ENCODE measurements at regions not wholly inside any gene's neighbourhood (a gene's known extent, or its start where the extent isn't known, plus 50 kb on each side); places are given as distances from the start of the nearest gene placed in this dataset.

- 80 to 81% methylated on average over 11 of the region's 11 CpGs for WGBS, 2 experiments (ENCODE audit: low coverage in 1 of 2, low lambda C conversion rate in 2 of 2, missing lambda C conversion rate in 2 of 2)
- Histone ChIP-seq H3K4me1 (ENCODE audit: insufficient read depth) (no peaks in the 10 kb centered on the region), H3K4me3 (no peak overlapping the region), H3K27ac (no peak overlapping the region), H3F3A (ENCODE audit: insufficient read depth) (no peaks in the 10 kb centered on the region), H2AFZ (no peak overlapping the region), H3K79me2 (ENCODE audit: insufficient read depth) (no peaks in the 10 kb centered on the region), H3K27me3 (replicated peaks; ENCODE audit: insufficient read depth) (peaks cover 12% of the 10 kb centered on the region; the same call in 1 of the 2 replicates), H3K9ac (no peak overlapping the region), H3K36me3 (ENCODE audit: low read depth) (no peaks in the 10 kb centered on the region), H3K9me3 (ENCODE audit: low read depth) (no peaks in the 10 kb centered on the region), H3K9me2 (ENCODE audit: insufficient read depth) (no peaks in the 10 kb centered on the region), H4K20me1 (ENCODE audit: insufficient read depth) (no peaks in the 10 kb centered on the region), H3K4me2 (ENCODE audit: unreplicated experiment) (no peak overlapping the region)
- in situ Hi-C loops (cut with MboI), result no loop called here
- TF ChIP-seq EZH2phosphoT487 (IDR thresholded peaks at IDR 0.05; ENCODE audit: insufficient read depth, low read depth) (no peak), EZH2 (IDR thresholded peaks at IDR 0.05; ENCODE audit: insufficient read depth, poor library complexity, severe bottlenecking) (no peak)
- DNase-seq, result no peak
These were observed 59.3 kb downstream of the ADRA2C start for GRCh38 chr4:3825530-3825929.

DNA sequence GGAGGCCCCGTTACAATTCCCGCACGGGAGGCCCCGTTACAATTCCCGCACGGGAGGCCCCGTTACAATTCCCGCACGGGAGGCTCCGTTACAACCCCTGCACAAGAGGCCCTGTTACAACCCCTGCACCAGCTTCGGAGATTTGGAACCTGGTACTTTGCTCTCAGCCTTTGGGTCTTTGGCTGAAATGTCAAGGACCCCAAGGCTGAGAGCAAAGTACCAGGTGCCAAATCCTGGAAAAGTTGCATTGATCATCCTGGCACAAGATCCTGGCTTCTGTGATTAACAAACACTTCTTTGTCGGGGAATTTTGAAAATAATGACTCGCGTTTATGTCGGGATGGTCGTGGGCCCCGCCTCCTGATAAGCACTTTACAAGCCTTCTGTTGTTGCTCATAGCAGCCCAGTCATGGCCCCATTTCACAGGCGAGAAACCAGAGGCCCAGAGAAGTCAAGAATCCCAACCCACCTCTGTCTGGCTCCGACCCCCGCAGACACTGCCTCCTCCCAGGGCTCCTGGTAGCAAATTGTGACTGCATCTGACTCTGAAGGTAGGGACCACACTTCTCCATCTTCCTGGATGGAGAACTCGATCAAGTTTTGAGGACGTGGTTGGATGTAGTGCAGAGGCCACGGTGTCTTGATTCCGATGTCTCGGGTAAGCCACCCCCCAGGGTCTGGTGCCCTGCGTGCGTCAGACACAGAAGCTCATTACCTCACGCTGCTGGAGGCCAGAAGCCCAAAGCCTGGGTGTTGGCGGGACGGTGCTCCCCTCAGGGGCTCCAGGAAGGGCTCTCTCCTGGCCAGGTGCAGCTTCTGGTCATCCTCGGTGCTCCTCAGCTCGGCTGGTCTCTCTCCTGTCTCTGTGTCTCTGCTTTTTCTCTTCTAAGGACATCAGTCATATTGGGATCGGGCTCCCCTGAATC, 60.3 kb downstream of the ADRA2C start:
- Histone ChIP-seq H3K4me3 (no peak overlapping the region), H3K27ac (no peak overlapping the region), H3K9me2 (ENCODE audit: insufficient read depth) (no peaks in the 10 kb centered on the region), H3K9me3 (ENCODE audit: low read depth) (no peaks in the 10 kb centered on the region), H3F3A (ENCODE audit: insufficient read depth) (no peaks in the 10 kb centered on the region), H2AFZ (no peak overlapping the region), H3K9ac (no peak overlapping the region), H3K4me2 (ENCODE audit: unreplicated experiment) (no peak overlapping the region), H4K20me1 (ENCODE audit: insufficient read depth) (no peaks in the 10 kb centered on the region), H3K27me3 (replicated peaks; ENCODE audit: insufficient read depth) (peaks cover 5% of the 10 kb centered on the region; the same call in 1 of the 2 replicates), H3K36me3 (ENCODE audit: low read depth) (no peaks in the 10 kb centered on the region), H3K79me2 (ENCODE audit: insufficient read depth) (no peaks in the 10 kb centered on the region), H3K4me1 (ENCODE audit: insufficient read depth) (no peaks in the 10 kb centered on the region)
- TF ChIP-seq EZH2 (IDR thresholded peaks at IDR 0.05; ENCODE audit: insufficient read depth, poor library complexity, severe bottlenecking) (no peak), EZH2phosphoT487 (IDR thresholded peaks at IDR 0.05; ENCODE audit: insufficient read depth, low read depth) (no peak)
- in situ Hi-C loops (cut with MboI), result no loop called here
- DNase-seq, result no peak
- 62 to 67% methylated on average over 31 to 33 of the region's 33 CpGs for WGBS, 2 experiments (ENCODE audit: low coverage in 1 of 2, low lambda C conversion rate in 2 of 2, missing lambda C conversion rate in 2 of 2)

- Histone ChIP-seq H3K9ac (no peak overlapping the region), H3K4me1 (ENCODE audit: insufficient read depth) (no peaks in the 10 kb centered on the region), H2AFZ (no peak overlapping the region), H3K4me3 (no peak overlapping the region), H3K4me2 (ENCODE audit: unreplicated experiment) (no peak overlapping the region), H3K36me3 (ENCODE audit: low read depth) (no peaks in the 10 kb centered on the region), H3K9me3 (ENCODE audit: low read depth) (no peaks in the 10 kb centered on the region), H3K27me3 (replicated peaks; ENCODE audit: insufficient read depth) (peaks cover 10% of the 10 kb centered on the region; the same call in 1 of the 2 replicates), H3K9me2 (ENCODE audit: insufficient read depth) (no peaks in the 10 kb centered on the region), H3K27ac (no peak overlapping the region), H3F3A (ENCODE audit: insufficient read depth) (no peaks in the 10 kb centered on the region), H4K20me1 (ENCODE audit: insufficient read depth) (no peaks in the 10 kb centered on the region), H3K79me2 (ENCODE audit: insufficient read depth) (no peaks in the 10 kb centered on the region)
- DNase-seq, result peak; percentile 74
- TF ChIP-seq EZH2phosphoT487 (IDR thresholded peaks at IDR 0.05; ENCODE audit: insufficient read depth, low read depth) (no peak), EZH2 (IDR thresholded peaks at IDR 0.05; ENCODE audit: insufficient read depth, poor library complexity, severe bottlenecking) (no peak)
- in situ Hi-C loops (cut with MboI), result no loop called here
- 20 to 26% methylated on average over 22 to 24 of the region's 24 CpGs for WGBS, 2 experiments (ENCODE audit: low coverage in 1 of 2, low lambda C conversion rate in 2 of 2, missing lambda C conversion rate in 2 of 2)
These were observed 61.7 kb downstream of the ADRA2C start for GRCh38 chr4:3827616-3828492.

DNA sequence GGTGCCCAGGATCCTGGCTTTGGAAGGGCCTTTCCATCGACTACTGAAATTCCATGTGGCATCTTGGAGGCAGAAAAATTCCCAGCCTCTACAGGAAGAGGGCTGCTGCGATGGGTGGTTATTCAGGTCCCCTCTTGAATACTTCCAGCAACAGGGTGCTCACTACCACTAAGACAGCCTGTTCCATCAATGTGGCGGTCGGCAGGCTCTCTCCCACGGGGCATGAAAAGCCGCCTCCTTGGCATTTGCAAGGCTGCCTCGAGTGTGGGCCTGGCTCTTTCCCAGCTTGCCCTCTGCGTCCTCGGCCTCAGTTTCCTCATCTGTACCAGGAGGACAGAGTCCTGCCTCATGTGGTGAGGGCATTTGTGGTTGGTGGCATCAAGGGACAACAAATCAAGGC, 62.4 kb downstream of the ADRA2C start:
- no peak overlapping the region for H3K4me2 ChIP-seq (ENCODE audit: unreplicated experiment)
- DNase-seq, result no peak
- no peaks in the 10 kb centered on the region for H4K20me1 ChIP-seq (ENCODE audit: insufficient read depth)
- no peaks in the 10 kb centered on the region for H3K9me3 ChIP-seq (ENCODE audit: low read depth)
- H3K4me1 ChIP-seq (ENCODE audit: insufficient read depth), result no peaks in the 10 kb centered on the region
- H3F3A ChIP-seq (ENCODE audit: insufficient read depth), result no peaks in the 10 kb centered on the region
- no peak overlapping the region for H3K9ac ChIP-seq
- H3K79me2 ChIP-seq (ENCODE audit: insufficient read depth), result no peaks in the 10 kb centered on the region
- WGBS, 2 experiments (ENCODE audit: low coverage in 1 of 2, low lambda C conversion rate in 2 of 2, missing lambda C conversion rate in 2 of 2), result 54 to 55% methylated on average over 9 of the region's 9 CpGs
- in situ Hi-C loops (cut with MboI), result no loop called here
- H3K9me2 ChIP-seq (ENCODE audit: insufficient read depth), result no peaks in the 10 kb centered on the region
- TF ChIP-seq EZH2phosphoT487 (IDR thresholded peaks at IDR 0.05; ENCODE audit: insufficient read depth, low read depth), result no peak
- no peak for TF ChIP-seq EZH2 (IDR thresholded peaks at IDR 0.05; ENCODE audit: insufficient read depth, poor library complexity, severe bottlenecking)
- no peak overlapping the region for H2AFZ ChIP-seq
- H3K36me3 ChIP-seq (ENCODE audit: low read depth), result no peaks in the 10 kb centered on the region
- peaks cover 10% of the 10 kb centered on the region; the same call in 1 of the 2 replicates for H3K27me3 ChIP-seq (replicated peaks; ENCODE audit: insufficient read depth)
- no peak overlapping the region for H3K4me3 ChIP-seq
- no peak overlapping the region for H3K27ac ChIP-seq

All from GM23248 (cell line).